ENCODE measurements at regions not wholly inside any gene's neighbourhood (a gene's known extent, or its start where the extent isn't known, plus 50 kb on each side); places are given as distances from the start of the nearest gene placed in this dataset.
A peak's percentile ranks its signal among the peaks of the same experiment; 100 is the strongest.
"Not testable (repeated sequence)": the region's sequence is repeated elsewhere in the genome, so short reads cannot be mapped to it uniquely, and the experiment has no call there.

GRCh38 chr5:113652161-113652560, 138.7 kb downstream of the YTHDC2 start:
- DNase-seq: no peak

GRCh38 chr5:113654828-113655227, 141.3 kb downstream of the YTHDC2 start:
- DNase-seq: no peak

GRCh38 chr5:113660206-113660605, 146.7 kb downstream of the YTHDC2 start:
- no peak for DNase-seq

GRCh38 chr5:113660706-113661250, 147.3 kb downstream of the YTHDC2 start:
- DNase-seq: no peak

GRCh38 chr5:113663879-113664541, 150.5 kb downstream of the YTHDC2 start:
- DNase-seq: peak in 2 of 5 experiments; percentile 6 to 36

- DNase-seq: no peak
Measured at GRCh38 chr5:113673041-113673440, 159.5 kb downstream of the YTHDC2 start.

GRCh38 chr5:113675166-113675565, 161.7 kb downstream of the YTHDC2 start:
- no peak for DNase-seq

GRCh38 chr5:113678202-113678601, 164.7 kb downstream of the YTHDC2 start:
- DNase-seq: no peak

- DNase-seq: peak in 1 of 5 experiments; percentile 38
Measured at GRCh38 chr5:113678924-113679575, 165.6 kb downstream of the YTHDC2 start.

GRCh38 chr5:113680534-113680933, 167.0 kb downstream of the YTHDC2 start:
- no peak for DNase-seq

- DNase-seq: no peak
Measured at GRCh38 chr5:113682497-113683136, 169.1 kb downstream of the YTHDC2 start.

- DNase-seq: no peak
Measured at GRCh38 chr5:113683211-113683610, 169.7 kb downstream of the YTHDC2 start.

- DNase-seq: no peak
Measured at GRCh38 chr5:113686599-113686998, 173.1 kb downstream of the YTHDC2 start.

GRCh38 chr5:113689647-113690046, 176.2 kb downstream of the YTHDC2 start:
- DNase-seq: no peak

- DNase-seq: no peak
Measured at GRCh38 chr5:113692466-113692865, 179.0 kb downstream of the YTHDC2 start.

- no peak for DNase-seq
Measured at GRCh38 chr5:113692891-113693457, 179.5 kb downstream of the YTHDC2 start.

- no peak for DNase-seq
Measured at GRCh38 chr5:113693701-113694100, 180.2 kb downstream of the YTHDC2 start.

- no peak for DNase-seq
Measured at GRCh38 chr5:113694576-113694975, 181.1 kb downstream of the YTHDC2 start.

GRCh38 chr5:113703266-113703665, 189.8 kb downstream of the YTHDC2 start:
- DNase-seq: no peak

GRCh38 chr5:113705657-113706056, 192.2 kb downstream of the YTHDC2 start:
- DNase-seq: no peak

- no peak for DNase-seq
Measured at GRCh38 chr5:113713051-113713450, 199.6 kb downstream of the YTHDC2 start.

GRCh38 chr5:113715921-113716320, 202.4 kb downstream of the YTHDC2 start:
- DNase-seq: not testable (repeated sequence)

- no peak for DNase-seq
Measured at GRCh38 chr5:113719549-113719948, 206.1 kb downstream of the YTHDC2 start.
